ENCODE measurements at regions not wholly inside any gene's neighbourhood (a gene's known extent, or its start where the extent isn't known, plus 50 kb on each side); places are given as distances from the start of the nearest gene placed in this dataset.

- Mint-ChIP-seq H3K27me3 (ENCODE audit: low read depth, unreplicated experiment) (no peaks in the 10 kb centered on the region), H3K36me3 (ENCODE audit: low read depth, unreplicated experiment) (no peaks in the 10 kb centered on the region), H3K27ac (ENCODE audit: unreplicated experiment) (no peak overlapping the region), H3K4me3 (ENCODE audit: unreplicated experiment) (no peak overlapping the region), H3K4me1 (ENCODE audit: low read depth, unreplicated experiment) (peaks cover 26% of the 10 kb centered on the region), H3K9me3 (ENCODE audit: unreplicated experiment) (no peaks in the 10 kb centered on the region)
- Histone ChIP-seq H3K9me3 (ENCODE audit: insufficient read depth, low read depth, low read length) (no peaks in the 10 kb centered on the region), H3K9ac (ENCODE audit: low read length) (no peak overlapping the region), H3K27me3 (ENCODE audit: insufficient read depth, low read length) (no peaks in the 10 kb centered on the region), H3K4me1 (ENCODE audit: insufficient read depth, low read length) (peaks cover 7% of the 10 kb centered on the region), H3K36me3 (ENCODE audit: insufficient read depth, low read length) (no peaks in the 10 kb centered on the region), H3K27ac (ENCODE audit: low read depth, low read length) (no peak overlapping the region), H2AFZ (ENCODE audit: low read depth, low read length) (no peak overlapping the region), H4K20me1 (ENCODE audit: insufficient read depth, low read length) (no peaks in the 10 kb centered on the region), H3K4me3 (ENCODE audit: insufficient read depth, low read depth, low read length) (no peak overlapping the region), H3K79me2 (ENCODE audit: insufficient read depth, low read length) (no peaks in the 10 kb centered on the region), H3K4me2 (ENCODE audit: low read length) (no peak overlapping the region)
- FAIRE-seq (no peak), DNase-seq (ENCODE audit: low read depth) (no peak)
- TF ChIP-seq CTCF (IDR thresholded peaks at IDR 0.05; ENCODE audit: insufficient read depth, low read depth, low read length) (no peak), EZH2 (IDR thresholded peaks at IDR 0.05; ENCODE audit: insufficient read depth, low read length) (no peak)
Observed at GRCh38 chr15:47573673-47574072, 143.6 kb upstream of the SEMA6D start.

- no peaks in the 10 kb centered on the region for H3K36me3 ChIP-seq (ENCODE audit: insufficient read depth, low read length)
- H3K27me3 Mint-ChIP-seq (ENCODE audit: low read depth, unreplicated experiment), result peaks cover 2% of the 10 kb centered on the region
- H3K36me3 Mint-ChIP-seq (ENCODE audit: low read depth, unreplicated experiment), result no peaks in the 10 kb centered on the region
- no peak overlapping the region for H3K27ac ChIP-seq (ENCODE audit: low read depth, low read length)
- peaks cover 7% of the 10 kb centered on the region for H3K4me1 ChIP-seq (ENCODE audit: insufficient read depth, low read length)
- DNase-seq (ENCODE audit: low read depth) (no peak), FAIRE-seq (no peak)
- no peaks in the 10 kb centered on the region for H3K9me3 ChIP-seq (ENCODE audit: insufficient read depth, low read depth, low read length)
- no peak overlapping the region for H2AFZ ChIP-seq (ENCODE audit: low read depth, low read length)
- peaks cover 23% of the 10 kb centered on the region for H3K4me1 Mint-ChIP-seq (ENCODE audit: low read depth, unreplicated experiment)
- no peak overlapping the region for H3K4me2 ChIP-seq (ENCODE audit: low read length)
- no peaks in the 10 kb centered on the region for H3K79me2 ChIP-seq (ENCODE audit: insufficient read depth, low read length)
- no peaks in the 10 kb centered on the region for H4K20me1 ChIP-seq (ENCODE audit: insufficient read depth, low read length)
- H3K9ac ChIP-seq (ENCODE audit: low read length), result no peak overlapping the region
- peaks cover 2% of the 10 kb centered on the region for H3K9me3 Mint-ChIP-seq (ENCODE audit: unreplicated experiment)
- H3K27me3 ChIP-seq (ENCODE audit: insufficient read depth, low read length), result no peaks in the 10 kb centered on the region
- H3K4me3 ChIP-seq (ENCODE audit: insufficient read depth, low read depth, low read length), result no peak overlapping the region
- no peak overlapping the region for H3K27ac Mint-ChIP-seq (ENCODE audit: unreplicated experiment)
- H3K4me3 Mint-ChIP-seq (ENCODE audit: unreplicated experiment), result no peak overlapping the region
- TF ChIP-seq EZH2 (IDR thresholded peaks at IDR 0.05; ENCODE audit: insufficient read depth, low read length), result no peak
- no peak for TF ChIP-seq CTCF (IDR thresholded peaks at IDR 0.05; ENCODE audit: insufficient read depth, low read depth, low read length)
Observed at GRCh38 chr15:47577000-47577399, 140.3 kb upstream of the SEMA6D start.

- no peak overlapping the region for H3K9ac ChIP-seq (ENCODE audit: low read length)
- no peaks in the 10 kb centered on the region for H3K36me3 ChIP-seq (ENCODE audit: insufficient read depth, low read length)
- no peaks in the 10 kb centered on the region for H3K79me2 ChIP-seq (ENCODE audit: insufficient read depth, low read length)
- H3K27ac ChIP-seq (ENCODE audit: low read depth, low read length), result no peak overlapping the region
- H3K4me3 ChIP-seq (ENCODE audit: insufficient read depth, low read depth, low read length), result no peak overlapping the region
- Mint-ChIP-seq H3K27ac (ENCODE audit: unreplicated experiment) (no peak overlapping the region), H3K27me3 (ENCODE audit: low read depth, unreplicated experiment) (peaks cover 5% of the 10 kb centered on the region), H3K36me3 (ENCODE audit: low read depth, unreplicated experiment) (no peaks in the 10 kb centered on the region), H3K4me3 (ENCODE audit: unreplicated experiment) (no peak overlapping the region), H3K4me1 (ENCODE audit: low read depth, unreplicated experiment) (peaks cover 23% of the 10 kb centered on the region), H3K9me3 (ENCODE audit: unreplicated experiment) (peaks cover 2% of the 10 kb centered on the region)
- H3K4me1 ChIP-seq (ENCODE audit: insufficient read depth, low read length), result peaks cover 7% of the 10 kb centered on the region
- H3K9me3 ChIP-seq (ENCODE audit: insufficient read depth, low read depth, low read length), result no peaks in the 10 kb centered on the region
- no peaks in the 10 kb centered on the region for H4K20me1 ChIP-seq (ENCODE audit: insufficient read depth, low read length)
- H3K27me3 ChIP-seq (ENCODE audit: insufficient read depth, low read length), result no peaks in the 10 kb centered on the region
- FAIRE-seq (no peak), DNase-seq (ENCODE audit: low read depth) (no peak)
- H3K4me2 ChIP-seq (ENCODE audit: low read length), result no peak overlapping the region
- no peak overlapping the region for H2AFZ ChIP-seq (ENCODE audit: low read depth, low read length)
- no peak for TF ChIP-seq CTCF (IDR thresholded peaks at IDR 0.05; ENCODE audit: insufficient read depth, low read depth, low read length)
- no peak for TF ChIP-seq EZH2 (IDR thresholded peaks at IDR 0.05; ENCODE audit: insufficient read depth, low read length)
Observed at GRCh38 chr15:47577461-47577860, 139.8 kb upstream of the SEMA6D start.

Measured in astrocyte (in vitro differentiated cells and primary cell).